T-helper 17 cell (primary cell): ENCODE measurements at regions not wholly inside any gene's neighbourhood (a gene's known extent, or its start where the extent isn't known, plus 50 kb on each side); places are given as distances from the start of the nearest gene placed in this dataset.

Source experiments
- ATAC-seq: fragments of 150-1000 bp; cut with Tn5 transposase; 2 replicates; pipeline ENCODE4 v1.10.0; 2021; ENCODE audit warnings: mild to moderate bottlenecking, moderate library complexity
- DNase-seq, 3 donors: peaks; one replicate each; pipeline versions ENCODE4 v3.0.0 to v3.0.0-alpha.2; 2020 to 2021
- H3K9me3 ChIP-seq: one replicate; pipeline ENCODE4 v1.7.0; 2013; ENCODE audit warnings: low read length, mild to moderate bottlenecking; ENCODE audit not compliant: control insufficient read depth, poor library complexity, severe bottlenecking
- H3K27ac Mint-ChIP-seq: one replicate; pipeline ENCODE4 v1.8.0; 2022; ENCODE audit warnings: mild to moderate bottlenecking, moderate library complexity, mixed read lengths
- H3K27me3 Mint-ChIP-seq: one replicate; pipeline ENCODE4 v1.8.0; 2022; ENCODE audit warnings: mixed read lengths
- H3K36me3 Mint-ChIP-seq: one replicate; pipeline ENCODE4 v1.8.0; 2022; ENCODE audit warnings: low read depth, mixed read lengths
- H3K4me1 Mint-ChIP-seq: one replicate; pipeline ENCODE4 v1.8.0; 2022; ENCODE audit warnings: mild to moderate bottlenecking, mixed read lengths
- H3K4me3 Mint-ChIP-seq: one replicate; pipeline ENCODE4 v1.8.0; 2022; ENCODE audit warnings: mild to moderate bottlenecking, moderate library complexity, mixed read lengths

- no peak for DNase-seq
- no peak overlapping the region for H3K27ac Mint-ChIP-seq
- no peaks in the 10 kb centered on the region for H3K27me3 Mint-ChIP-seq
- ATAC-seq: no peak
- H3K4me3 Mint-ChIP-seq: no peak overlapping the region
- no peaks in the 10 kb centered on the region for H3K4me1 Mint-ChIP-seq
- H3K36me3 Mint-ChIP-seq: no peaks in the 10 kb centered on the region
- H3K9me3 ChIP-seq: no peaks in the 10 kb centered on the region
These were observed 336.0 kb downstream of the NUF2 start for GRCh38 chr1:163657719-163658118.

GRCh38 chr1:163661391-163661790 is 339.6 kb downstream of the NUF2 start:
- no peaks in the 10 kb centered on the region for H3K9me3 ChIP-seq
- DNase-seq: no peak
- no peak for ATAC-seq
- Mint-ChIP-seq H3K4me3 (no peak overlapping the region), H3K36me3 (no peaks in the 10 kb centered on the region), H3K27ac (no peak overlapping the region), H3K27me3 (no peaks in the 10 kb centered on the region), H3K4me1 (no peaks in the 10 kb centered on the region)

- DNase-seq (no peak), ATAC-seq (no peak)
- Mint-ChIP-seq H3K4me1 (no peaks in the 10 kb centered on the region), H3K36me3 (no peaks in the 10 kb centered on the region), H3K27ac (no peak overlapping the region), H3K27me3 (no peaks in the 10 kb centered on the region), H3K4me3 (no peak overlapping the region)
- H3K9me3 ChIP-seq: no peaks in the 10 kb centered on the region
These were observed 343.0 kb downstream of the NUF2 start for GRCh38 chr1:163664671-163665335.

DNA sequence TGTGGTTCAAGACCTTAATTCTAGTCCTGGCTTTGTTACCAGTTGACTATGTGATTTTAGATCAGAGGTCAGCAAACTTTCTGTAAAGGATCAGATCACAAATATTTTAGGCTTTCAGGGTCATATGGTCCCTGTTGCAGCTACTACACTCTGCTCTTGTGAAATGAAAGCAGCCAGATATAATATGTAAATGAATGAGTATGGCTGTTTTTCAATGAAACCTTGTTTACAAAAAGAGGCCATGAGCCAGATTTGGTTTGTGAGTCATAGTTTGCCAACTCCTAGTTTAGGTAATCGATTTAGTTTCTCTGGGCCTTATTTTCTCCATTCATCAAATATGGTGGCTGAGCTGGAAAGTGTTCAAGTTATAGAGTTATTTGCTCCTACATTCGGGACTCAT is 346.7 kb downstream of the NUF2 start:
- DNase-seq (no peak), ATAC-seq (no peak)
- Mint-ChIP-seq H3K27ac (no peak overlapping the region), H3K4me3 (no peak overlapping the region), H3K4me1 (no peaks in the 10 kb centered on the region), H3K27me3 (no peaks in the 10 kb centered on the region), H3K36me3 (no peaks in the 10 kb centered on the region)
- H3K9me3 ChIP-seq: no peaks in the 10 kb centered on the region

DNA sequence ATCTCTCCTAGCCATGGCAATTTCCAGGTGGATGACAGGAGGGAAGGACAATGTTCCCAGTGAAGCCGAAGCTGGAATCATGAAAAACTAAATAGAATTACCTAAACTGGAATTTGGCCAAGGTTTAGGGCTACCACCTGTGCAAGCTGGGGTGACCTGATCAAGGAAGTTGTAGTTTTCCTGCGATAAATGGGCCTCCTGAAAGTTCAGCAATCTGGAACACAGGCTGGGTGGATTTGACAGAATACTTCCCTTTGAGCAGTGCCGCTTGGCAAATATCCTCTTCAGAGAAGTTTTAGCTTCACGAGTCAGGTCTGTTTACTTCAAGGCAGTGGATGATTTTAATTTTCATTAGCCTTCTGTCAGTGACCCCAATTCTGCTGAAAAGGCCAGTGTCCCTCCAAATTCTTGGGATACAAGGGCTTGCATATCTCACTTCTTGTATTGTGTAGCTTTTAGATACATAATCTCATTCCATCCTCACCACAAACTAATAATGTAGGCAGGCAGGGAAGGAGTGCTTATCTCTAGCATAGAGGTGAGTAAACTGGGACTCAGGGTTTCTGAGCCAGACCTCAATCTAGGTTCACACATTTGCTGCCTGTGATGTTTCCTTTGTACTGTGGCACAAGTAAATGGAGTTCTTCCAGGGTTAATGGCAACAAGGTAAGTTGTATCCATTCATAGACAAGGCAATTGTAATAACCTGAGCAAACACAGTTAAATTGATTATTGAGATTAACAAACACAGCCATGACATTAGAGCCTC is 349.4 kb downstream of the NUF2 start:
- H3K9me3 ChIP-seq: no peaks in the 10 kb centered on the region
- ATAC-seq (no peak), DNase-seq (no peak)
- H3K27me3 Mint-ChIP-seq: no peaks in the 10 kb centered on the region
- H3K4me1 Mint-ChIP-seq: no peaks in the 10 kb centered on the region
- no peak overlapping the region for H3K27ac Mint-ChIP-seq
- no peak overlapping the region for H3K4me3 Mint-ChIP-seq
- no peaks in the 10 kb centered on the region for H3K36me3 Mint-ChIP-seq

DNA sequence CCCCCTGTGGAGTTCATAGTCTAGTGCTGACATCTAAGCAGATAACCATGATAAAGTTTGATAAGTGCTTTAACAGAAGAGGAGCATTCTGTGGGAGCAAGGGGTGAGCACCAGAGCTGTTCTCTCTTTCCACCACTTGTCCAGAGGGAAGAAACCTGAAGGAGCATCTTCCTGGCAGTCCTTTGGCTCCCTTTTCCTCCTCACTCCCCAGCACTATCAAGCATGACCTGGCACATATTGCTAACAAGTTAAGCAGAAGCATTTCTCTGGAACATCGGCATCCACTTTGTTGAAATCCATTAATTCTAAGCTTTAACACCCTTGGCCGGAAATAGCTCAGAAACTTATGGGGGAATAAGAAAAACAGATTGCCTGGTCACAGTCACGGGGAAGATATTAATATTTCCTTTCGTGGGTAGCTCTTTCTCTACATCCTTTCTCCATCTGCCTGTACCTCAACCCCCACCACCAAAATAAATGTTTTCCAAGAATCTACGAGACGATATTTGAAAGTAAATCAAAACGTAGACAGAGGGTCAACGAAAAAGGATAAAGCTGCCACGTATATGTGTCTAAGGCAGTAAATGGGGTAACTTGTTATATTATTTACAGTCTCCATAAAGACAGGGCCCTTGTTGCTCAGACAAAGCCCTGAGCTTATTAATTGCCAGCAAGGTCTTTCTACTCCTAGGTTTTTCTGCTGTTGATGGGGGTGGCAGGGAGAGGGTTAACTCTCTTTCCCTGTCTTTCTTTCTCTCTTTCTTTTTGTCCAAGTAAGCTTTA is 351.4 kb downstream of the NUF2 start:
- Mint-ChIP-seq H3K4me1 (no peaks in the 10 kb centered on the region), H3K4me3 (no peak overlapping the region), H3K36me3 (no peaks in the 10 kb centered on the region), H3K27ac (no peak overlapping the region), H3K27me3 (no peaks in the 10 kb centered on the region)
- no peak for ATAC-seq
- H3K9me3 ChIP-seq: no peaks in the 10 kb centered on the region
- DNase-seq: no peak

DNA sequence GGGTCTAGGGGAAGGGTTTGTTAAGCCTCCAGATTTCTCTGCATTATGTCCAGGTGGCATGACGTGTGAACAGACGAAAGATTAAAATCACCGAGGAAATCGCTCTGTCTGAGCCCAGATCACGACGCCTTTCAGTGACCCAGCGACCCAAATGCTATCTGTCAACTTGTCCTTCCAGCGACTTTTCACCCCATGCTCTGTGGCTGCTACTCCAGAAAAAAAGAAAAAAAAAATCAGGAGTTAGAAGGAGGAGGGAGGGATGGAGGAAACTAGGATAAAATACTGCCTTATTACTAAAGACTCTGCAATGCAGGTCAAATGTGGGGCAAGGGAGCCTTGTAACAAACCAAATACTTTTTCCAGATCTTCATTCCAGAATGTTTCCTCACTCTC is 352.0 kb downstream of the NUF2 start:
- ATAC-seq (no peak), DNase-seq (no peak)
- H3K4me3 Mint-ChIP-seq: no peak overlapping the region
- H3K9me3 ChIP-seq: no peaks in the 10 kb centered on the region
- no peaks in the 10 kb centered on the region for H3K27me3 Mint-ChIP-seq
- H3K4me1 Mint-ChIP-seq: no peaks in the 10 kb centered on the region
- no peaks in the 10 kb centered on the region for H3K36me3 Mint-ChIP-seq
- H3K27ac Mint-ChIP-seq: no peak overlapping the region

DNA sequence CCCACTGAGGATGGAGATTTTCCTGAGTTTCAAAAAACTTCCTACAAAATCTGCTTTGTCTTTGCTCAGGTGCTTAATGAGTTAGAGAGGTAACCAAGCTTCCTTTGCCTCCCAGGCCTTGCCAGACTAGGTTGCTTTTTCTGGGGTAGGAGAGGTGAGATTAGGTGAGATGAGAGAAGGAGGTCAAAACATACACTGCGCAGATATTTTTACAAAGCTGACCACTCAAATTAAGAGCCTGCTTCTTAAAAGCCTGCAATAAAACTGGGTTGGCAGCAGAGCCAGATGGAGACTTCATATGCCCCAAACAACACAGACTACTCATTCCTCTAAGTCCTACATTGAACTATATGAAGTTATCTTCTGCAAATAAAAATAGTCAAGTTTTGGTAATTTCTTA is 352.5 kb downstream of the NUF2 start:
- ATAC-seq (no peak), DNase-seq (no peak)
- Mint-ChIP-seq H3K27ac (no peak overlapping the region), H3K4me1 (no peaks in the 10 kb centered on the region), H3K4me3 (no peak overlapping the region), H3K36me3 (no peaks in the 10 kb centered on the region), H3K27me3 (no peaks in the 10 kb centered on the region)
- H3K9me3 ChIP-seq: no peaks in the 10 kb centered on the region

DNA sequence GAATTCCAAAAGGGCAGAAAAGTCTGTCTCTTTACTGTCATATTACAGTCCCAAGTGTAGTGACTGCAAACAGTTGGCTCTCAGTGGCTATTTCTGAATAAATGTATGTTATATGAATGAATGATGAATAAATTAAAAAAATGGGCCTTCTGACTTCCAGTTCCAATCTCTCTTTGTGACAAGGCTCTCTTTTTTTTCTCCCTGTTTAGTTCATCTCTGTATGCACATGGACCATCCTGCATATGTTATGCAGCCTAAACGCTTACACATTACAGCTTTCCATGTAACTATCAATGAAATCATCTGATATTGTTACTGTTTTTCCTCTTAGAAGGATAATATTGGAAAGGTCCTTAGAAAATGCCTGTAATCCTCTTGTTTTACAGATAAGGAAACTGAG is 363.0 kb downstream of the NUF2 start:
- Mint-ChIP-seq H3K36me3 (no peaks in the 10 kb centered on the region), H3K27me3 (no peaks in the 10 kb centered on the region), H3K27ac (no peak overlapping the region), H3K4me1 (no peaks in the 10 kb centered on the region), H3K4me3 (no peak overlapping the region)
- no peak for ATAC-seq
- no peak for DNase-seq
- H3K9me3 ChIP-seq: no peaks in the 10 kb centered on the region

GRCh38 chr1:163692266-163692665 is 370.5 kb downstream of the NUF2 start:
- Mint-ChIP-seq H3K4me3 (no peak overlapping the region), H3K36me3 (no peaks in the 10 kb centered on the region), H3K4me1 (no peaks in the 10 kb centered on the region), H3K27ac (no peak overlapping the region), H3K27me3 (no peaks in the 10 kb centered on the region)
- ATAC-seq (no peak), DNase-seq (no peak)
- H3K9me3 ChIP-seq: no peaks in the 10 kb centered on the region

DNA sequence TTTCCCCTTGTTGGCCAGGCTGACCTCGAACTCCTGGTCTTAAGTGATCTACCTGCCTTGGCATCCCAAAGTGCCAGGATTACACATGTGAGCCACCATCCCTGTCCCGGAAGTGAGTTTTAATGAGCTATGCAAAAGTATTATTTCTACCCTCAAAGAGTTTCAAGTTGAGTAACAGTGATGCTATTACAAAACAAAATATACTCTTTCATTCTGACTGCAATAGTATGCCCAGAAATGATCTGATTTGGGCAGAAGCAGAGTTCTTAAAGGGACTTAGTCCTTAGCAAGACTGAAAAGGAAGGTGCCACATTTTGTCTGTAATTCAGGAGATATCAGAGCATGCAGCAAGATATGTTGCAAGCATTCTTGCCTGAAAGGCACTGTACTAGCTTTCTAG is 375.4 kb downstream of the NUF2 start:
- Mint-ChIP-seq H3K4me1 (no peaks in the 10 kb centered on the region), H3K36me3 (no peaks in the 10 kb centered on the region), H3K27me3 (no peaks in the 10 kb centered on the region), H3K4me3 (no peak overlapping the region), H3K27ac (no peak overlapping the region)
- DNase-seq (no peak), ATAC-seq (no peak)
- H3K9me3 ChIP-seq: no peaks in the 10 kb centered on the region

DNA sequence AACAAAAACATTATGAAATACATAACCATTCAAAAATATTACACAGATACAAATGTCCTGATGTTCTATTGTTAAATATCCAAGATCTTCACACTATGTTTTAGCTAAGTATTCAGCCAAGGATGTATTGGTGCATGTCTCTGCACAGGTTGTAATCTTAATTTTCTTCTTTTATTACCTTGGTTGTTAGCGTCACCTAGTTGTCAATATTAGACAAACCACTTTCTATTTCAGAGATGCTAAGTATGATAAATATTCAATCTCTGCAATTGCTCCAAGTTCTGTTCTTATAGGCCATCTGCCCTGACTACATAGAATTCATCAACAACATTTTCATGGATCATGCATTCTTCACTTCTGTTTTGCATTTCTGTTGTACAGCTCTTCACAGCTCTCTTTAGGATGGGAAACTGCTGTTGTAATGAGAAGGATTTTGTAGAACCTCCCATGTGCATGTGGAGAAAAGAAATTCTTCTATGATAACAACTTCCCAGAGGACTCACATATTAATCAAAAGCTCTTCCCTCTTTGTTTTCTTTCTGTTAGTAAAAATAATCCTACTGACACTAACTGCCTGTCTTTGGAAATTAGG is 380.1 kb downstream of the NUF2 start:
- DNase-seq: no peak
- H3K27me3 Mint-ChIP-seq: no peaks in the 10 kb centered on the region
- no peaks in the 10 kb centered on the region for H3K36me3 Mint-ChIP-seq
- no peaks in the 10 kb centered on the region for H3K9me3 ChIP-seq
- no peak for ATAC-seq
- no peaks in the 10 kb centered on the region for H3K4me1 Mint-ChIP-seq
- H3K4me3 Mint-ChIP-seq: no peak overlapping the region
- no peak overlapping the region for H3K27ac Mint-ChIP-seq

GRCh38 chr1:163703794-163704193 is 382.0 kb downstream of the NUF2 start:
- ATAC-seq (no peak), DNase-seq (no peak)
- Mint-ChIP-seq H3K36me3 (no peaks in the 10 kb centered on the region), H3K4me3 (no peak overlapping the region), H3K4me1 (no peaks in the 10 kb centered on the region), H3K27ac (no peak overlapping the region), H3K27me3 (no peaks in the 10 kb centered on the region)
- H3K9me3 ChIP-seq: no peaks in the 10 kb centered on the region
